GF-D8 (cell line): ENCODE measurements at regions not wholly inside any gene's neighbourhood (a gene's known extent, or its start where the extent isn't known, plus 50 kb on each side); places are given as distances from the start of the nearest gene placed in this dataset.

Experiments used
- DNase-seq: peaks from one replicate; lab custom pipeline; 2025; lab: John Stamatoyannopoulos, UW

- DNase-seq: no peak
These were observed 319.3 kb upstream of the UBE2E3 start for GRCh38 chr2:180660881-180661685.

- no peak for DNase-seq
These were observed 320.2 kb upstream of the UBE2E3 start for GRCh38 chr2:180660207-180660606.

GRCh38 chr2:180657054-180657453 is 323.4 kb upstream of the UBE2E3 start:
- DNase-seq: no peak

- no peak for DNase-seq
These were observed 324.0 kb upstream of the UBE2E3 start for GRCh38 chr2:180656455-180656847.

- no peak for DNase-seq
These were observed 324.5 kb upstream of the UBE2E3 start for GRCh38 chr2:180655842-180656454.

GRCh38 chr2:180655393-180655792 is 325.0 kb upstream of the UBE2E3 start:
- DNase-seq: no peak

- no peak for DNase-seq
These were observed 326.9 kb upstream of the UBE2E3 start for GRCh38 chr2:180653481-180653880.

GRCh38 chr2:180652794-180653193 is 327.6 kb upstream of the UBE2E3 start:
- no peak for DNase-seq

- no peak for DNase-seq
These were observed 328.8 kb upstream of the UBE2E3 start for GRCh38 chr2:180651596-180651995.

- no peak for DNase-seq
These were observed 332.8 kb upstream of the UBE2E3 start for GRCh38 chr2:180647621-180648020.

GRCh38 chr2:180647221-180647620 is 333.2 kb upstream of the UBE2E3 start:
- no peak for DNase-seq

- no peak for DNase-seq
These were observed 333.6 kb upstream of the UBE2E3 start for GRCh38 chr2:180646756-180647155.

- DNase-seq: no peak
These were observed 335.7 kb upstream of the UBE2E3 start for GRCh38 chr2:180644709-180645108.

- DNase-seq: no peak
These were observed 349.6 kb upstream of the UBE2E3 start for GRCh38 chr2:180630756-180631155.

GRCh38 chr2:180625006-180625844 is 355.2 kb upstream of the UBE2E3 start:
- no peak for DNase-seq

GRCh38 chr2:180621941-180622918 is 358.2 kb upstream of the UBE2E3 start:
- no peak for DNase-seq

- DNase-seq: no peak
These were observed 359.0 kb upstream of the UBE2E3 start for GRCh38 chr2:180621366-180621765.

GRCh38 chr2:180618570-180618969 is 361.8 kb upstream of the UBE2E3 start:
- DNase-seq: no peak

- no peak for DNase-seq
These were observed 365.6 kb upstream of the UBE2E3 start for GRCh38 chr2:180614776-180615175.

- no peak for DNase-seq
These were observed 370.6 kb upstream of the UBE2E3 start for GRCh38 chr2:180609626-180610340.

GRCh38 chr2:180607514-180608049 is 372.8 kb upstream of the UBE2E3 start:
- DNase-seq: no peak
